GM12878 (cell line): ENCODE measurements at regions not wholly inside any gene's neighbourhood (a gene's known extent, or its start where the extent isn't known, plus 50 kb on each side); places are given as distances from the start of the nearest gene placed in this dataset.
A peak's percentile ranks its signal among the peaks of the same experiment; 100 is the strongest.

Experiments used
- ATAC-seq: fragments of 200-7000 bp; cut with Tn5 transposase; 3 replicates; pipeline ENCODE4 v1.9.1; 2020; ENCODE audit warnings: mild to moderate bottlenecking, moderate library complexity
- BruUV-seq: library from RNA; stranded (reverse); fragments of 400-500 nt; replicated peaks from 2 replicates; lab custom pipeline; 2021; lab: Mats Ljungman, UMichigan
- CTCF ChIA-PET: fragments of 300-600 bp; sonication (Branson Sonifier 250); formaldehyde crosslinking; extraction: SDS; loops from one replicate; lab custom pipeline; 2021; ENCODE audit warnings: inconsistent platforms; lab: Yijun Ruan, JAX
- POLR2A ChIA-PET: fragments of 350-600 bp; formaldehyde crosslinking; extraction: SDS; loops from one replicate; lab custom pipeline; 2021; ENCODE audit warnings: inconsistent platforms; lab: Charles Lee
- RAD21 ChIA-PET: fragments of 300-600 bp; sonication (Branson Sonifier 250); formaldehyde crosslinking; loops from one replicate; lab custom pipeline; 2023; ENCODE audit warnings: antibody characterized with exemption; ENCODE audit not compliant: unreplicated experiment; lab: Charles Lee
- SMC1A ChIA-PET: fragments of 300-600 bp; sonication (Branson Sonifier 250); formaldehyde crosslinking; loops from one replicate; lab custom pipeline; 2023; ENCODE audit not compliant: unreplicated experiment, uncharacterized antibody; lab: Charles Lee
- DNase-seq: peaks from one replicate; pipeline ENCODE4 v3.0.0-alpha.2; 2011; ENCODE audit warnings: low read depth, low spot score
- FAIRE-seq: peaks from 3 replicates; lab custom pipeline; 2011; peaks lifted over from hg19 to GRCh38; lab: Jason Lieb, UNC
- H2AFZ ChIP-seq: 2 replicates; pipeline ENCODE4 v1.6.0; 2011; ENCODE audit warnings: low read depth, low read length, control low read depth; ENCODE audit not compliant: control insufficient read depth
- H3K27ac ChIP-seq: 2 replicates; pipeline ENCODE4 v1.5.1; 2011; ENCODE audit warnings: control low read depth; ENCODE audit not compliant: control insufficient read depth, insufficient read depth
- H3K27me3 ChIP-seq, 2 experiments: replicated peaks in 1 of 2; 2 replicates each; pipeline versions ENCODE4 v1.6.0 to v1.6.1; 2011; ENCODE audit warnings: low read length in 1 of 2; ENCODE audit not compliant: control insufficient read depth in 2 of 2, insufficient read depth in 2 of 2
- H3K36me3 ChIP-seq, 2 experiments: 2 replicates each; pipeline ENCODE4 v1.5.1; 2011; ENCODE audit warnings: low read length in 1 of 2; ENCODE audit not compliant: control insufficient read depth in 2 of 2, insufficient read depth in 2 of 2
- H3K4me1 ChIP-seq: 2 replicates; pipeline ENCODE4 v1.6.1; 2011; ENCODE audit warnings: mild to moderate bottlenecking, low read length, moderate library complexity, mixed read lengths; ENCODE audit not compliant: control insufficient read depth, insufficient read depth
- H3K4me2 ChIP-seq: 2 replicates; pipeline ENCODE4 v1.6.0; 2011; ENCODE audit warnings: control low read depth; ENCODE audit not compliant: control insufficient read depth, insufficient read depth
- H3K4me3 ChIP-seq: fragments of 200-600 bp; sonication (generic); 2 replicates; pipeline ENCODE4 v1.5.1; 2016
- H3K79me2 ChIP-seq: 2 replicates; pipeline ENCODE4 v1.6.0; 2011; ENCODE audit warnings: low read length; ENCODE audit not compliant: control insufficient read depth, insufficient read depth
- H3K9ac ChIP-seq: 2 replicates; pipeline ENCODE4 v1.8.0; 2011; ENCODE audit warnings: low read length, control low read depth, mixed read lengths; ENCODE audit not compliant: control insufficient read depth, insufficient read depth
- H3K9me3 ChIP-seq: replicated peaks from 3 replicates; pipeline ENCODE4 v1.5.1; 2011; ENCODE audit warnings: mild to moderate bottlenecking, low read length; ENCODE audit not compliant: control insufficient read depth, insufficient read depth
- H4K20me1 ChIP-seq: 2 replicates; pipeline ENCODE4 v1.6.0; 2011; ENCODE audit not compliant: control insufficient read depth, insufficient read depth
- BACH1 ChIP-seq: fragments of 450-650 bp; IDR thresholded peaks from 2 replicates; pipeline ENCODE4 v1.6.1; 2017; ENCODE audit warnings: mild to moderate bottlenecking, borderline replicate concordance
- CBX5 ChIP-seq: sonication (generic); IDR thresholded peaks from 2 replicates; pipeline ENCODE4 v1.6.1; 2016; ENCODE audit warnings: low read depth, moderate library complexity, mild to moderate bottlenecking, inconsistent platforms
- MTA2 ChIP-seq: fragments of 450-650 bp; IDR thresholded peaks from 2 replicates; pipeline ENCODE4 v1.6.1; 2016; ENCODE audit warnings: low read depth, mild to moderate bottlenecking, moderate library complexity
- RAD21 ChIP-seq: IDR thresholded peaks from 2 replicates; pipeline ENCODE4 v1.6.1; 2011; ENCODE audit warnings: mild to moderate bottlenecking, low read depth, low read length, moderate library complexity; ENCODE audit not compliant: insufficient read depth
- SMC3 ChIP-seq: IDR thresholded peaks from 2 replicates; pipeline ENCODE4 v1.6.1; 2011; ENCODE audit warnings: low read length, improper control_type of control experiment, borderline replicate concordance
- SUZ12 ChIP-seq: fragments of 200-600 bp; sonication (generic); IDR thresholded peaks from one replicate; pipeline ENCODE4 v1.6.1; 2018; ENCODE audit warnings: antibody characterized with exemption, mild to moderate bottlenecking; ENCODE audit not compliant: unreplicated experiment
- ZNF274 ChIP-seq: IDR thresholded peaks from one replicate; pipeline ENCODE4 v1.8.0; 2011; ENCODE audit not compliant: insufficient read length, insufficient read depth
- WGBS: methylation state at CpG from one replicate; pipeline ENCODE4 v1.1.6; 2016; ENCODE audit warnings: low lambda C conversion rate; ENCODE audit not compliant: insufficient replicate concordance, insufficient coverage; ENCODE audit errors: missing lambda C conversion rate; 5-methylcytosine and 5-hydroxymethylcytosine counted together
- in situ Hi-C: fragments of 300-500 bp; cut with MboI; formaldehyde crosslinking; loops from 9 replicates; pipeline ENCODE4 v1.14.3; 2018; ENCODE audit warnings: mixed read lengths
- intact Hi-C: fragments of 100-400 bp; cut with micrococcal nuclease; formaldehyde crosslinking; loops from one replicate; pipeline ENCODE4 v1.14.2; 2022; ENCODE audit not compliant: unreplicated experiment
- TF ChIP-seq, protein P1 (sequence below), 3 experiments: IDR thresholded peaks in 2 of 3; conservative IDR thresholded peaks in 1 of 3; 2 replicates each; pipeline ENCODE4 v1.5.1; 2011; ENCODE audit warnings: low read depth in 3 of 3, low read length in 3 of 3, mild to moderate bottlenecking in 3 of 3, control low read depth in 2 of 3, moderate library complexity in 2 of 3, inconsistent platforms in 1 of 3, mixed read lengths in 1 of 3; ENCODE audit not compliant: control insufficient read depth in 2 of 3, insufficient read depth in 1 of 3; ENCODE audit errors: extremely low read depth in 1 of 3
- TF ChIP-seq, protein P2 (sequence below): fragments of 450-650 bp; IDR thresholded peaks from 2 replicates; pipeline ENCODE4 v1.6.1; 2017; ENCODE audit warnings: mild to moderate bottlenecking, low read depth, inconsistent platforms; ENCODE audit not compliant: poor library complexity, severe bottlenecking
- TF ChIP-seq, protein P3 (sequence below): fragments of 450-650 bp; IDR thresholded peaks from 2 replicates; pipeline ENCODE4 v1.6.1; 2017; ENCODE audit warnings: low read depth, mild to moderate bottlenecking, moderate library complexity
- TF ChIP-seq, protein P4 (sequence below): fragments of 150-350 bp; IDR thresholded peaks from 2 replicates; pipeline ENCODE4 v1.6.1; 2014; ENCODE audit warnings: mild to moderate bottlenecking, low read depth, low read length
- TF ChIP-seq, protein P5 (sequence below): IDR thresholded peaks from 2 replicates; pipeline ENCODE4 v1.6.1; 2011; ENCODE audit warnings: borderline replicate concordance, low read depth, mild to moderate bottlenecking, moderate library complexity, low read length; ENCODE audit not compliant: insufficient read depth, poor library complexity, severe bottlenecking

DNA sequence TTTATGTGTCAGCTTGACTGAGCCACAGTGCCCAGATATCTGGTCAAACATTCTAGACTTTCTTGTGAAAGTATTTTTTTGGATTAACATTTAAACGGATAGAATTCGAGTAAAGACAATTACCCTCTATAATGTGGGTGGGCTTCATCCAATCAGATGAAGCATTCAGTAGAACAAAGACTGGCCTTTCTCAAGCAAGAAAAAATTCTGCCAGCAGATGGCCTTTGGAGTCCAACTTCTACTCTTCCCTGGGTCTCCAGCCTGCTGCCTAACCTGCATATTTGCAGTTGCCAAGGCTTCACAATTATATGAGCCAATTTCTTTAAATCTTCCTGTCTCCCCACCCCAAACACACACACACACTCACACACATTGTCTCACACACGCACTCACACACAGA lies 86.4 kb downstream of the MED10 start:
- RAD21 ChIA-PET: interaction anchor here (0.6 kb wide), 1 partner anchor 331 kb away, joined by 3 read pairs; no protein-coding TSS in a partner anchor
- no peak overlapping the region for H3K4me2 ChIP-seq
- no peak overlapping the region for H3K9ac ChIP-seq
- H4K20me1 ChIP-seq: no peaks in the 10 kb centered on the region
- CTCF ChIA-PET: interaction anchor here (1.2 to 1.8 kb wide), 2 partner anchors 283 to 405 kb away, joined by 3 to 5 read pairs; no protein-coding TSS in a partner anchor
- H3K36me3 ChIP-seq: no peaks in the 10 kb centered on the region
- H3K4me3 ChIP-seq: no peak overlapping the region
- WGBS: 6% methylated on average over 3 of the region's 3 CpGs
- no peaks in the 10 kb centered on the region for H3K9me3 ChIP-seq
- FAIRE-seq (no peak), DNase-seq (no peak), ATAC-seq (peak; percentile 74)
- intact Hi-C loops: loop anchor here (1.0 to 5.0 kb wide), 3 partner anchors 235 to 453 kb away; no protein-coding TSS in a partner anchor
- in situ Hi-C loops: no loop called here
- TF ChIP-seq, protein P1, sequence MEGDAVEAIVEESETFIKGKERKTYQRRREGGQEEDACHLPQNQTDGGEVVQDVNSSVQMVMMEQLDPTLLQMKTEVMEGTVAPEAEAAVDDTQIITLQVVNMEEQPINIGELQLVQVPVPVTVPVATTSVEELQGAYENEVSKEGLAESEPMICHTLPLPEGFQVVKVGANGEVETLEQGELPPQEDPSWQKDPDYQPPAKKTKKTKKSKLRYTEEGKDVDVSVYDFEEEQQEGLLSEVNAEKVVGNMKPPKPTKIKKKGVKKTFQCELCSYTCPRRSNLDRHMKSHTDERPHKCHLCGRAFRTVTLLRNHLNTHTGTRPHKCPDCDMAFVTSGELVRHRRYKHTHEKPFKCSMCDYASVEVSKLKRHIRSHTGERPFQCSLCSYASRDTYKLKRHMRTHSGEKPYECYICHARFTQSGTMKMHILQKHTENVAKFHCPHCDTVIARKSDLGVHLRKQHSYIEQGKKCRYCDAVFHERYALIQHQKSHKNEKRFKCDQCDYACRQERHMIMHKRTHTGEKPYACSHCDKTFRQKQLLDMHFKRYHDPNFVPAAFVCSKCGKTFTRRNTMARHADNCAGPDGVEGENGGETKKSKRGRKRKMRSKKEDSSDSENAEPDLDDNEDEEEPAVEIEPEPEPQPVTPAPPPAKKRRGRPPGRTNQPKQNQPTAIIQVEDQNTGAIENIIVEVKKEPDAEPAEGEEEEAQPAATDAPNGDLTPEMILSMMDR (IDR thresholded peaks at IDR 0.05 in 2 of 3, conservative IDR thresholded peaks at IDR 0.05 in 1 of 3; ENCODE audit: control insufficient read depth in 2 of 3, extremely low read depth in 1 of 3, insufficient read depth in 1 of 3, low read depth in 3 of 3, low read length in 3 of 3): peak; percentile 34 to 55 (median 46); a peak in 5 of 6 replicates
- TF ChIP-seq, protein P2, sequence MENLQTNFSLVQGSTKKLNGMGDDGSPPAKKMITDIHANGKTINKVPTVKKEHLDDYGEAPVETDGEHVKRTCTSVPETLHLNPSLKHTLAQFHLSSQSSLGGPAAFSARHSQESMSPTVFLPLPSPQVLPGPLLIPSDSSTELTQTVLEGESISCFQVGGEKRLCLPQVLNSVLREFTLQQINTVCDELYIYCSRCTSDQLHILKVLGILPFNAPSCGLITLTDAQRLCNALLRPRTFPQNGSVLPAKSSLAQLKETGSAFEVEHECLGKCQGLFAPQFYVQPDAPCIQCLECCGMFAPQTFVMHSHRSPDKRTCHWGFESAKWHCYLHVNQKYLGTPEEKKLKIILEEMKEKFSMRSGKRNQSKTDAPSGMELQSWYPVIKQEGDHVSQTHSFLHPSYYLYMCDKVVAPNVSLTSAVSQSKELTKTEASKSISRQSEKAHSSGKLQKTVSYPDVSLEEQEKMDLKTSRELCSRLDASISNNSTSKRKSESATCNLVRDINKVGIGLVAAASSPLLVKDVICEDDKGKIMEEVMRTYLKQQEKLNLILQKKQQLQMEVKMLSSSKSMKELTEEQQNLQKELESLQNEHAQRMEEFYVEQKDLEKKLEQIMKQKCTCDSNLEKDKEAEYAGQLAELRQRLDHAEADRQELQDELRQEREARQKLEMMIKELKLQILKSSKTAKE: no peak
- TF ChIP-seq, protein P3, sequence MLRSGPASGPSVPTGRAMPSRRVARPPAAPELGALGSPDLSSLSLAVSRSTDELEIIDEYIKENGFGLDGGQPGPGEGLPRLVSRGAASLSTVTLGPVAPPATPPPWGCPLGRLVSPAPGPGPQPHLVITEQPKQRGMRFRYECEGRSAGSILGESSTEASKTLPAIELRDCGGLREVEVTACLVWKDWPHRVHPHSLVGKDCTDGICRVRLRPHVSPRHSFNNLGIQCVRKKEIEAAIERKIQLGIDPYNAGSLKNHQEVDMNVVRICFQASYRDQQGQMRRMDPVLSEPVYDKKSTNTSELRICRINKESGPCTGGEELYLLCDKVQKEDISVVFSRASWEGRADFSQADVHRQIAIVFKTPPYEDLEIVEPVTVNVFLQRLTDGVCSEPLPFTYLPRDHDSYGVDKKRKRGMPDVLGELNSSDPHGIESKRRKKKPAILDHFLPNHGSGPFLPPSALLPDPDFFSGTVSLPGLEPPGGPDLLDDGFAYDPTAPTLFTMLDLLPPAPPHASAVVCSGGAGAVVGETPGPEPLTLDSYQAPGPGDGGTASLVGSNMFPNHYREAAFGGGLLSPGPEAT: no peak
- TF ChIP-seq ZNF274 (no peak), MTA2 (no peak), SMC3 (peak; percentile 67; the same call in 1 of the 2 replicates), SUZ12 (no peak), BACH1 (no peak), RAD21 (peak; percentile 60), CBX5 (no peak)
- TF ChIP-seq, protein P4, sequence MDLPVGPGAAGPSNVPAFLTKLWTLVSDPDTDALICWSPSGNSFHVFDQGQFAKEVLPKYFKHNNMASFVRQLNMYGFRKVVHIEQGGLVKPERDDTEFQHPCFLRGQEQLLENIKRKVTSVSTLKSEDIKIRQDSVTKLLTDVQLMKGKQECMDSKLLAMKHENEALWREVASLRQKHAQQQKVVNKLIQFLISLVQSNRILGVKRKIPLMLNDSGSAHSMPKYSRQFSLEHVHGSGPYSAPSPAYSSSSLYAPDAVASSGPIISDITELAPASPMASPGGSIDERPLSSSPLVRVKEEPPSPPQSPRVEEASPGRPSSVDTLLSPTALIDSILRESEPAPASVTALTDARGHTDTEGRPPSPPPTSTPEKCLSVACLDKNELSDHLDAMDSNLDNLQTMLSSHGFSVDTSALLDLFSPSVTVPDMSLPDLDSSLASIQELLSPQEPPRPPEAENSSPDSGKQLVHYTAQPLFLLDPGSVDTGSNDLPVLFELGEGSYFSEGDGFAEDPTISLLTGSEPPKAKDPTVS: no peak
- TF ChIP-seq, protein P5, sequence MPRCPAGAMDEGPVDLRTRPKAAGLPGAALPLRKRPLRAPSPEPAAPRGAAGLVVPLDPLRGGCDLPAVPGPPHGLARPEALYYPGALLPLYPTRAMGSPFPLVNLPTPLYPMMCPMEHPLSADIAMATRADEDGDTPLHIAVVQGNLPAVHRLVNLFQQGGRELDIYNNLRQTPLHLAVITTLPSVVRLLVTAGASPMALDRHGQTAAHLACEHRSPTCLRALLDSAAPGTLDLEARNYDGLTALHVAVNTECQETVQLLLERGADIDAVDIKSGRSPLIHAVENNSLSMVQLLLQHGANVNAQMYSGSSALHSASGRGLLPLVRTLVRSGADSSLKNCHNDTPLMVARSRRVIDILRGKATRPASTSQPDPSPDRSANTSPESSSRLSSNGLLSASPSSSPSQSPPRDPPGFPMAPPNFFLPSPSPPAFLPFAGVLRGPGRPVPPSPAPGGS: no peak
- H3K79me2 ChIP-seq: no peaks in the 10 kb centered on the region
- no peaks in the 10 kb centered on the region for H3K4me1 ChIP-seq
- BruUV-seq: no TSS peak
- POLR2A ChIA-PET: no interaction called here
- no peak overlapping the region for H3K27ac ChIP-seq
- no peak overlapping the region for H2AFZ ChIP-seq
- no peaks in the 10 kb centered on the region for H3K27me3 ChIP-seq
- SMC1A ChIA-PET: no interaction called here
